ENCODE measurements at regions not wholly inside any gene's neighbourhood (a gene's known extent, or its start where the extent isn't known, plus 50 kb on each side); places are given as distances from the start of the nearest gene placed in this dataset.

DNA sequence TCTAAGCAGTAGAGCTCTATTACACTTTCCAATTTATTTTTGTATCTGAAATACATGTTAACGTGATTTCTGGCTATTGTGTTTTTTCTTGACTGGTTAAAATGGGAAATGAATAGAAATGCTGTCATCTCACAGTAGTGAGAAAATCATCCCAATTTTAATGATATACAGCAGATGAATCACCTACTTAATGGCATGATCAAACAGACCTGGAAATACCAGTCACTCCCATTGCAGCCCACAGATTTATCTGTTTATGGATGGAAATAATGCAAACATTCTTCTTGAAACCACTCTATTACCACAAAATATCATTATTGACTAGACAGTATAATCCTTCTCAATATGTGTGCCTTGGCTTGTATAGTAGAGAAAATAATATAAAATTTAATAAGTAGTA is 497.8 kb upstream of the ADAMTS5 start:
- no TSS peak for BruUV-seq (replicated peaks)
- no peak overlapping the region for H3K4me3 Mint-ChIP-seq (ENCODE audit: unreplicated experiment)
- TF ChIP-seq CTCF (IDR thresholded peaks at IDR 0.05; ENCODE audit: unreplicated experiment) = no peak
- POLR2A ChIA-PET = no interaction called here
- no peaks in the 10 kb centered on the region for H3K4me1 Mint-ChIP-seq (ENCODE audit: insufficient read depth, unreplicated experiment)
- CTCF ChIA-PET = interaction anchor here (1.1 kb wide), 1 partner anchor 872 kb away, joined by 3 read pairs; no protein-coding TSS in a partner anchor
- intact Hi-C loops (cut with micrococcal nuclease) = no loop called here
- H3K27me3 Mint-ChIP-seq (ENCODE audit: insufficient read depth, unreplicated experiment) = no peaks in the 10 kb centered on the region
- H3K36me3 Mint-ChIP-seq (ENCODE audit: insufficient read depth, unreplicated experiment) = no peaks in the 10 kb centered on the region
- no peak for DNase-seq (ENCODE audit: unreplicated experiment)
- no peaks in the 10 kb centered on the region for H3K9me3 Mint-ChIP-seq (ENCODE audit: unreplicated experiment)
- H3K27ac Mint-ChIP-seq (ENCODE audit: low read depth, unreplicated experiment) = no peak overlapping the region

DNA sequence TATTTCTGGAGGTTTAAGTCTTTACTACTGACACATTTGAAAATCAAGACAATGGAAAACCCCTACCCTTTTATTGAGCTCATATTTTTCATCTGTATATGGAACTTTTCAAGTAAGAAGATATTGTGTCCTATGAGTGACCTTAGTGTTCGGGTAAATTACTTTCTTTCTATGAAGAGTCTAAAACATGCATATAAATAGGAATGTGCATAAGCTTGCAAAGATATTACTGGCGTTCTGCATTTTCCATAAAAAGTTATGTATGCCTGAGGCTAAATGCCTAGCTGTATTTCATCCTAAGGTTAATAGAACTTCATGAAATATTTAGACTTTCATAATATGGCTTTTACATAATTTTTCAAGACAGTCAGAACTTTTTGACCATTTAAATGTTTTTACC is 495.8 kb upstream of the ADAMTS5 start:
- CTCF ChIA-PET = interaction anchor here (0.7 to 1.0 kb wide), 2 partner anchors 100 to 1034 kb away, joined by 4 to 5 read pairs; no protein-coding TSS in a partner anchor
- DNase-seq (ENCODE audit: unreplicated experiment) = no peak
- no peak overlapping the region for H3K4me3 Mint-ChIP-seq (ENCODE audit: unreplicated experiment)
- BruUV-seq (replicated peaks) = no TSS peak
- no peak for TF ChIP-seq CTCF (IDR thresholded peaks at IDR 0.05; ENCODE audit: unreplicated experiment)
- H3K4me1 Mint-ChIP-seq (ENCODE audit: insufficient read depth, unreplicated experiment) = no peaks in the 10 kb centered on the region
- no peaks in the 10 kb centered on the region for H3K27me3 Mint-ChIP-seq (ENCODE audit: insufficient read depth, unreplicated experiment)
- no peaks in the 10 kb centered on the region for H3K36me3 Mint-ChIP-seq (ENCODE audit: insufficient read depth, unreplicated experiment)
- intact Hi-C loops (cut with micrococcal nuclease) = no loop called here
- H3K27ac Mint-ChIP-seq (ENCODE audit: low read depth, unreplicated experiment) = no peak overlapping the region
- POLR2A ChIA-PET = no interaction called here
- no peaks in the 10 kb centered on the region for H3K9me3 Mint-ChIP-seq (ENCODE audit: unreplicated experiment)

- Mint-ChIP-seq H3K27me3 (ENCODE audit: insufficient read depth, unreplicated experiment) (no peaks in the 10 kb centered on the region), H3K9me3 (ENCODE audit: unreplicated experiment) (no peaks in the 10 kb centered on the region), H3K4me3 (ENCODE audit: unreplicated experiment) (no peak overlapping the region), H3K36me3 (ENCODE audit: insufficient read depth, unreplicated experiment) (no peaks in the 10 kb centered on the region), H3K4me1 (ENCODE audit: insufficient read depth, unreplicated experiment) (no peaks in the 10 kb centered on the region), H3K27ac (ENCODE audit: low read depth, unreplicated experiment) (no peak overlapping the region)
- TF ChIP-seq CTCF (IDR thresholded peaks at IDR 0.05; ENCODE audit: unreplicated experiment) = no peak
- no TSS peak for BruUV-seq (replicated peaks)
- ChIA-PET POLR2A (no interaction called here), CTCF (no interaction called here)
- DNase-seq (ENCODE audit: unreplicated experiment) = no peak
- intact Hi-C loops (cut with micrococcal nuclease) = no loop called here
These were observed 487.3 kb upstream of the ADAMTS5 start for GRCh38 chr21:27454234-27454633.

DNA sequence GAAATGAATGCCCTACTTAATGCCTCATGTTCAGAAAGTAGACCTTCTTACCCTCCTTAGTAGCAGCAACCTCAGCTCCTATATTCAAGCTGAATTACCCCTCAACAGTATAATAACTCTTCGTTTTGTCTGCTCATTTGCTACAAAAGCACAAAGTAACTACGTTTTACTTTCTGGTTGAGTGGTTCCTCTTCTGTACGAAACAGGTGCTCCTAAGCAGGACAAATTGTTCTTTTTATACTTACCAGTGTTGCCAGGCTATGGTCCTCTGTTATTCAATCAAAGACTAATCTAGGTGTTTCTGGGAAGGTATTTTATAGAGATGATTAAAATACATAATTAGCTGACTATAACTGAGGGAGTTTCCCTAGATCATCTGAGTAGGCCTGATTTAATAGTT is 484.2 kb upstream of the ADAMTS5 start:
- no TSS peak for BruUV-seq (replicated peaks)
- no peak for TF ChIP-seq CTCF (IDR thresholded peaks at IDR 0.05; ENCODE audit: unreplicated experiment)
- ChIA-PET POLR2A (no interaction called here), CTCF (interaction anchor here (0.5 to 0.7 kb wide), 4 partner anchors 95 to 623 kb away, joined by 3 to 4 read pairs (median 3); no protein-coding TSS in a partner anchor)
- Mint-ChIP-seq H3K27ac (ENCODE audit: low read depth, unreplicated experiment) (no peak overlapping the region), H3K4me1 (ENCODE audit: insufficient read depth, unreplicated experiment) (no peaks in the 10 kb centered on the region), H3K36me3 (ENCODE audit: insufficient read depth, unreplicated experiment) (no peaks in the 10 kb centered on the region), H3K4me3 (ENCODE audit: unreplicated experiment) (no peak overlapping the region), H3K9me3 (ENCODE audit: unreplicated experiment) (no peaks in the 10 kb centered on the region), H3K27me3 (ENCODE audit: insufficient read depth, unreplicated experiment) (no peaks in the 10 kb centered on the region)
- DNase-seq (ENCODE audit: unreplicated experiment) = no peak
- intact Hi-C loops (cut with micrococcal nuclease) = no loop called here

Measured in MCF 10A (cell line).